ENCODE measurements at regions not wholly inside any gene's neighbourhood (a gene's known extent, or its start where the extent isn't known, plus 50 kb on each side); places are given as distances from the start of the nearest gene placed in this dataset.

GRCh38 chr5:3811116-3811515 is 215.5 kb downstream of the IRX1 start:
- no peak for FAIRE-seq
- CTCF ChIA-PET, result no interaction called here

More at GRCh38 chr5:3811116-3811515, 215.5 kb downstream of the IRX1 start:
- Histone ChIP-seq H3K27me3 (ENCODE audit: control insufficient read depth in 2 of 2, insufficient read depth in 2 of 2, low read length in 2 of 2) (no peaks in the 10 kb centered on the region), H3K9me1 (replicated peaks; ENCODE audit: control insufficient read depth, extremely low read depth, insufficient read depth, low read length) (no peaks in the 10 kb centered on the region), H2AFZ (ENCODE audit: low read depth, low read length) (no peak overlapping the region), H3K9ac (replicated peaks; ENCODE audit: extremely low read depth, insufficient read depth, low read length) (no peak overlapping the region), H3K4me1 (ENCODE audit: control insufficient read depth, extremely low read depth, insufficient read depth, low read length) (no peaks in the 10 kb centered on the region), H3K9me3 (replicated peaks; ENCODE audit: control insufficient read depth, insufficient read depth, low read length) (peaks cover 12% of the 10 kb centered on the region), H3K36me3 (ENCODE audit: control insufficient read depth in 2 of 2, extremely low read depth in 1 of 2, insufficient read depth in 2 of 2, low read length in 2 of 2) (no peaks in the 10 kb centered on the region), H4K20me1 (replicated peaks; ENCODE audit: control insufficient read depth, extremely low read depth, insufficient read depth, low read length) (no peaks in the 10 kb centered on the region), H3K4me2 (ENCODE audit: insufficient read depth, low read length) (no peak overlapping the region), H3K27ac (ENCODE audit: insufficient read depth, low read depth, low read length) (no peak overlapping the region), H3K4me3 (replicated peaks in 1 of 3; ENCODE audit: insufficient read depth in 1 of 3, low read depth in 1 of 3, low read length in 3 of 3) (no peak overlapping the region), H3K79me2 (ENCODE audit: control insufficient read depth, insufficient read depth, low read length) (no peaks in the 10 kb centered on the region)
- no TSS peak for BruUV-seq (replicated peaks)
- intact Hi-C loops (cut with micrococcal nuclease), result no loop called here
- POLR2A ChIA-PET, result no interaction called here
- TF ChIP-seq CTCF (IDR thresholded peaks at IDR 0.05; ENCODE audit: extremely low read depth in 1 of 2, insufficient read depth in 1 of 2, low read depth in 1 of 2, low read length in 2 of 2) (no peak), FOS (IDR thresholded peaks at IDR 0.05; ENCODE audit: borderline replicate concordance, insufficient read depth, low read length) (no peak), EZH2 (IDR thresholded peaks at IDR 0.05; ENCODE audit: borderline replicate concordance, low read depth, low read length, severe bottlenecking) (no peak), JUN (IDR thresholded peaks at IDR 0.05; ENCODE audit: borderline replicate concordance, insufficient read depth, insufficient read length, low read depth) (no peak), MYC (IDR thresholded peaks at IDR 0.05; ENCODE audit: low read depth, low read length) (no peak), POLR2A (IDR thresholded peaks at IDR 0.05; ENCODE audit: low read depth, low read length) (no peak), GATA2 (IDR thresholded peaks at IDR 0.05; ENCODE audit: insufficient read depth, insufficient read length, low read depth, low read length) (no peak), POLR2AphosphoS5 (IDR thresholded peaks at IDR 0.05; ENCODE audit: insufficient read depth, low read depth, low read length) (no peak), MAX (IDR thresholded peaks at IDR 0.05; ENCODE audit: insufficient read depth, insufficient read length) (no peak)
- dilution Hi-C loops (cut with MboI; ENCODE audit: extremely low pct_ligation_motif_present, low sequenced_read_pairs), result no loop called here
- DNase-seq (ENCODE audit: low read depth, low spot score), result no peak
